Peyer's patch (tissue), 4 donors: ENCODE measurements at regions not wholly inside any gene's neighbourhood (a gene's known extent, or its start where the extent isn't known, plus 50 kb on each side); places are given as distances from the start of the nearest gene placed in this dataset.

ENCODE experiments used
- CTCF ChIP-seq, 6 experiments: fragments of 450-650 bp in 4 of 6; fragments of 200-600 bp in 2 of 6; sonication (generic) in 1 of 6; IDR thresholded peaks; one replicate each; pipeline ENCODE4 v1.5.1; 2017 to 2019; ENCODE audit warnings: antibody characterized with exemption in 6 of 6, mild to moderate bottlenecking in 3 of 6, moderate library complexity in 1 of 6
- POLR2A ChIP-seq, 2 donors: fragments of 450-650 bp; IDR thresholded peaks; one replicate each; pipeline ENCODE4 v1.5.1; 2017; ENCODE audit warnings: antibody characterized with exemption in 2 of 2, mild to moderate bottlenecking in 2 of 2, moderate library complexity in 2 of 2

GRCh38 chr6:9233226-9233625 is 797.9 kb upstream of the SLC35B3 start:
- no peak for TF ChIP-seq CTCF (IDR thresholded peaks at IDR 0.05)
- TF ChIP-seq POLR2A (IDR thresholded peaks at IDR 0.05): no peak
